ENCODE measurements at regions not wholly inside any gene's neighbourhood (a gene's known extent, or its start where the extent isn't known, plus 50 kb on each side); places are given as distances from the start of the nearest gene placed in this dataset.

GRCh38 chr18:45559258-45559657, 56.0 kb upstream of the SLC14A2 start:
- Histone ChIP-seq H3F3A (replicated peaks; ENCODE audit: low read depth) (no peaks in the 10 kb centered on the region), H2AFZ (no peak overlapping the region), H3K36me3 (ENCODE audit: insufficient read depth) (no peaks in the 10 kb centered on the region), H3K79me2 (replicated peaks; ENCODE audit: insufficient read depth) (no peaks in the 10 kb centered on the region), H3K9me2 (ENCODE audit: insufficient read depth) (0 out of 2 replicates have a peak, but pooled peaks cover 15% of the 10 kb centered on the region), H3K27me3 (ENCODE audit: insufficient read depth) (no peaks in the 10 kb centered on the region), H3K4me1 (ENCODE audit: insufficient read depth) (no peaks in the 10 kb centered on the region), H3K4me2 (no peak overlapping the region), H3K4me3 (no peak overlapping the region), H4K20me1 (replicated peaks; ENCODE audit: insufficient read depth) (no peaks in the 10 kb centered on the region), H3K27ac (ENCODE audit: low read depth) (no peak overlapping the region)
- no peak overlapping the region for H3K27ac Mint-ChIP-seq
- H3K36me3 Mint-ChIP-seq (ENCODE audit: low read depth) = no peaks in the 10 kb centered on the region
- TF ChIP-seq STAT1 (IDR thresholded peaks at IDR 0.05; ENCODE audit: unreplicated experiment) (no peak), JUNB (IDR thresholded peaks at IDR 0.05; ENCODE audit: unreplicated experiment) (no peak), EZH2 (IDR thresholded peaks at IDR 0.05; ENCODE audit: low read depth, unreplicated experiment) (no peak)
- TF ChIP-seq, protein P1, sequence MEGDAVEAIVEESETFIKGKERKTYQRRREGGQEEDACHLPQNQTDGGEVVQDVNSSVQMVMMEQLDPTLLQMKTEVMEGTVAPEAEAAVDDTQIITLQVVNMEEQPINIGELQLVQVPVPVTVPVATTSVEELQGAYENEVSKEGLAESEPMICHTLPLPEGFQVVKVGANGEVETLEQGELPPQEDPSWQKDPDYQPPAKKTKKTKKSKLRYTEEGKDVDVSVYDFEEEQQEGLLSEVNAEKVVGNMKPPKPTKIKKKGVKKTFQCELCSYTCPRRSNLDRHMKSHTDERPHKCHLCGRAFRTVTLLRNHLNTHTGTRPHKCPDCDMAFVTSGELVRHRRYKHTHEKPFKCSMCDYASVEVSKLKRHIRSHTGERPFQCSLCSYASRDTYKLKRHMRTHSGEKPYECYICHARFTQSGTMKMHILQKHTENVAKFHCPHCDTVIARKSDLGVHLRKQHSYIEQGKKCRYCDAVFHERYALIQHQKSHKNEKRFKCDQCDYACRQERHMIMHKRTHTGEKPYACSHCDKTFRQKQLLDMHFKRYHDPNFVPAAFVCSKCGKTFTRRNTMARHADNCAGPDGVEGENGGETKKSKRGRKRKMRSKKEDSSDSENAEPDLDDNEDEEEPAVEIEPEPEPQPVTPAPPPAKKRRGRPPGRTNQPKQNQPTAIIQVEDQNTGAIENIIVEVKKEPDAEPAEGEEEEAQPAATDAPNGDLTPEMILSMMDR (conservative IDR thresholded peaks at IDR 0.05; ENCODE audit: low read depth in 2 of 2) = no peak
- TF ChIP-seq, protein P2, sequence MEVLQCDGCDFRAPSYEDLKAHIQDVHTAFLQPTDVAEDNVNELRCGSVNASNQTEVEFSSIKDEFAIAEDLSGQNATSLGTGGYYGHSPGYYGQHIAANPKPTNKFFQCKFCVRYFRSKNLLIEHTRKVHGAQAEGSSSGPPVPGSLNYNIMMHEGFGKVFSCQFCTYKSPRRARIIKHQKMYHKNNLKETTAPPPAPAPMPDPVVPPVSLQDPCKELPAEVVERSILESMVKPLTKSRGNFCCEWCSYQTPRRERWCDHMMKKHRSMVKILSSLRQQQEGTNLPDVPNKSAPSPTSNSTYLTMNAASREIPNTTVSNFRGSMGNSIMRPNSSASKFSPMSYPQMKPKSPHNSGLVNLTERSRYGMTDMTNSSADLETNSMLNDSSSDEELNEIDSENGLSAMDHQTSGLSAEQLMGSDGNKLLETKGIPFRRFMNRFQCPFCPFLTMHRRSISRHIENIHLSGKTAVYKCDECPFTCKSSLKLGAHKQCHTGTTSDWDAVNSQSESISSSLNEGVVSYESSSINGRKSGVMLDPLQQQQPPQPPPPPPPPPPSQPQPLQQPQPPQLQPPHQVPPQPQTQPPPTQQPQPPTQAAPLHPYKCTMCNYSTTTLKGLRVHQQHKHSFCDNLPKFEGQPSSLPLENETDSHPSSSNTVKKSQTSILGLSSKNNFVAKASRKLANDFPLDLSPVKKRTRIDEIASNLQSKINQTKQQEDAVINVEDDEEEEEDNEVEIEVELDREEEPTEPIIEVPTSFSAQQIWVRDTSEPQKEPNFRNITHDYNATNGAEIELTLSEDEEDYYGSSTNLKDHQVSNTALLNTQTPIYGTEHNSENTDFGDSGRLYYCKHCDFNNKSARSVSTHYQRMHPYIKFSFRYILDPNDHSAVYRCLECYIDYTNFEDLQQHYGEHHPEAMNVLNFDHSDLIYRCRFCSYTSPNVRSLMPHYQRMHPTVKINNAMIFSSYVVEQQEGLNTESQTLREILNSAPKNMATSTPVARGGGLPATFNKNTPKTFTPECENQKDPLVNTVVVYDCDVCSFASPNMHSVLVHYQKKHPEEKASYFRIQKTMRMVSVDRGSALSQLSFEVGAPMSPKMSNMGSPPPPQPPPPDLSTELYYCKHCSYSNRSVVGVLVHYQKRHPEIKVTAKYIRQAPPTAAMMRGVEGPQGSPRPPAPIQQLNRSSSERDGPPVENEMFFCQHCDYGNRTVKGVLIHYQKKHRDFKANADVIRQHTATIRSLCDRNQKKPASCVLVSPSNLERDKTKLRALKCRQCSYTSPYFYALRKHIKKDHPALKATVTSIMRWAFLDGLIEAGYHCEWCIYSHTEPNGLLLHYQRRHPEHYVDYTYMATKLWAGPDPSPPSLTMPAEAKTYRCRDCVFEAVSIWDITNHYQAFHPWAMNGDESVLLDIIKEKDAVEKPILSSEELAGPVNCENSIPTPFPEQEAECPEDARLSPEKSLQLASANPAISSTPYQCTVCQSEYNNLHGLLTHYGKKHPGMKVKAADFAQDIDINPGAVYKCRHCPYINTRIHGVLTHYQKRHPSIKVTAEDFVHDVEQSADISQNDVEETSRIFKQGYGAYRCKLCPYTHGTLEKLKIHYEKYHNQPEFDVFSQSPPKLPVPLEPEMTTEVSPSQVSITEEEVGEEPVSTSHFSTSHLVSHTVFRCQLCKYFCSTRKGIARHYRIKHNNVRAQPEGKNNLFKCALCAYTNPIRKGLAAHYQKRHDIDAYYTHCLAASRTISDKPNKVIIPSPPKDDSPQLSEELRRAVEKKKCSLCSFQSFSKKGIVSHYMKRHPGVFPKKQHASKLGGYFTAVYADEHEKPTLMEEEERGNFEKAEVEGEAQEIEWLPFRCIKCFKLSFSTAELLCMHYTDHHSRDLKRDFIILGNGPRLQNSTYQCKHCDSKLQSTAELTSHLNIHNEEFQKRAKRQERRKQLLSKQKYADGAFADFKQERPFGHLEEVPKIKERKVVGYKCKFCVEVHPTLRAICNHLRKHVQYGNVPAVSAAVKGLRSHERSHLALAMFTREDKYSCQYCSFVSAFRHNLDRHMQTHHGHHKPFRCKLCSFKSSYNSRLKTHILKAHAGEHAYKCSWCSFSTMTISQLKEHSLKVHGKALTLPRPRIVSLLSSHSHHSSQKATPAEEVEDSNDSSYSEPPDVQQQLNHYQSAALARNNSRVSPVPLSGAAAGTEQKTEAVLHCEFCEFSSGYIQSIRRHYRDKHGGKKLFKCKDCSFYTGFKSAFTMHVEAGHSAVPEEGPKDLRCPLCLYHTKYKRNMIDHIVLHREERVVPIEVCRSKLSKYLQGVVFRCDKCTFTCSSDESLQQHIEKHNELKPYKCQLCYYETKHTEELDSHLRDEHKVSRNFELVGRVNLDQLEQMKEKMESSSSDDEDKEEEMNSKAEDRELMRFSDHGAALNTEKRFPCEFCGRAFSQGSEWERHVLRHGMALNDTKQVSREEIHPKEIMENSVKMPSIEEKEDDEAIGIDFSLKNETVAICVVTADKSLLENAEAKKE (CRISPR knock-in tag; IDR thresholded peaks at IDR 0.05) = no peak
- no peaks in the 10 kb centered on the region for H3K9me3 Mint-ChIP-seq
- no peak for ATAC-seq
- DNase-seq (ENCODE audit: low spot score) = no peak
- no peaks in the 10 kb centered on the region for H3K27me3 Mint-ChIP-seq (ENCODE audit: insufficient read depth, low read depth, poor library complexity)
- no peaks in the 10 kb centered on the region; the same call in 2 of the 3 replicates for H3K4me1 Mint-ChIP-seq
- H3K4me3 Mint-ChIP-seq = no peak overlapping the region
